Left kidney (tissue), 1 donor: ENCODE measurements at regions not wholly inside any gene's neighbourhood (a gene's known extent, or its start where the extent isn't known, plus 50 kb on each side); places are given as distances from the start of the nearest gene placed in this dataset.
"Not testable (repeated sequence)": the region's sequence is repeated elsewhere in the genome, so short reads cannot be mapped to it uniquely, and the experiment has no call there.

Experiments
- DNase-seq: peaks from one replicate; pipeline ENCODE4 v3.0.0-alpha.2; 2013

DNA sequence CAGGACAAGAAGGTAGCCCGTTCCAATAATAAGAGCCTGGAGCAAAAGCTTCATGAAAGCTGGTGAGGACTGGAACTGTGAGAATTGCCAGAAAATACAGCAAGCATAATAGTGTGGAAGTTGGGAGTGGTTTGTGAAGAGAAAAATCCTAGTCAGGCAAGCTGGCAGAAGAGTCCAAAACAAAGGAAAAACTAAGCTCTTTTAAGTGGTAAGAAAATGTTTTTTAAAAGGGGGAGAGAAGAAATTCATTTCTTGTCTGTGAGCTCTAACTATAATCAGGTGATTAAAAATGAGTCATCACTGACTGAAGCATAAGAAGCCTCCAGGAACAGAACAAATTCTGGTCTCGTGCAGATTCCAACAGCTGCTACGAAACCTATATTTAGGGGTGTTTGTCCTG, 102.6 kb downstream of the CAAP1 start:
- no peak for DNase-seq

DNA sequence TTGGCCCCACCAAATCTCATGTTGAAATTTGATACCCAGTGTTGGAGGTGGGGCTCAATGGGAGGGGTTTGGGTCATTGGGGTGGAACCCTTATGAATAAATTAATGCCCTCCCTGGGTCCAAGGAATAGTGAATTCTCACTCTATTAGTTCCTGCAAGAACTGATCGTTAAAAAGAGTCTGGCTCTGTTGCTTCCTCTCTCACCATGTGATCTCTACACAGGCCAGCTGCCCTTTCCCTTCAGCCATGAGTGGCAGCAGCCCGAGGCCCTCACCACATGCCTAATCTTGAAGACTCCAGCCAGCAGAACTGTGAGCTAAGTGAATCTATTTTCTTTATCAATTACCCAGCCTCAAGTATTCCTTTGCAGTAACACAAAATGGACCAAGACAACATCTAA, 106.0 kb downstream of the CAAP1 start:
- DNase-seq: no peak

DNA sequence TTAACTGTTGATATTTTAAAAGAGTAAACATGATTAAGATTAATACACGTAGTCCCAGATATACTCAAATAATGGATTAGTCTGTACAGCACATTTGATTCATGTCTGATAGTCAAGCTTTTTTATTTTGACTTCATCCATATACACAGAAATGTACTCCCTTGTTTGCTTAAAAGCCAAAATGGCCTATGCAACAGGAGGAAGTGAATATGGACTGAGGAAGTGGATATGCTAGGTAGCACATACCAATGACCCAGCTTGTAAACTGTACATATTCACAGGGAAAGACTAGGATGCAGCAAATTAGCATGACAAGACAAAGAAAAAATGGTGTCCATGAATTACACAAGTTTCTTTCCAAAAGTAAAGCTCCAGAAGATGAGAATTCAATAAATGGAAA, 109.7 kb downstream of the CAAP1 start:
- DNase-seq: no peak

DNA sequence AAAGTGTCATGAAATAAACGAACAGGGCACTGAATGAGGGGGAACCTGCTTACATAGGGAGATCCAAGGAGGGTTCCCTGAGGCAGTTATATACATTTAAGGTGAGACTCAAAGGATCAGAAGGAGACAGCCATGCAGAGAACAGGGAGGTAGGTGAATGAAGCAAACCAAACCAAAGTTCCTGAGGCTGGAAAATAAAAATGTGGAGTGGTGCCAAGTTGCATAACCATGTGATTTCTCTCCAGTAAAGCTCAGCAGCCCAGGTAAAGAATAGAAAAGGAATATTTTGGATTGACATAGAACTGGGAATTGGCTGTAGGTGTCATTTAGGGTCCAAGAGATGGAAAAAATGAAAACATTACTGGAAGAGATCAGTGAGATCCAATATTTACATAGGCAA, 110.7 kb downstream of the CAAP1 start:
- DNase-seq: no peak

DNA sequence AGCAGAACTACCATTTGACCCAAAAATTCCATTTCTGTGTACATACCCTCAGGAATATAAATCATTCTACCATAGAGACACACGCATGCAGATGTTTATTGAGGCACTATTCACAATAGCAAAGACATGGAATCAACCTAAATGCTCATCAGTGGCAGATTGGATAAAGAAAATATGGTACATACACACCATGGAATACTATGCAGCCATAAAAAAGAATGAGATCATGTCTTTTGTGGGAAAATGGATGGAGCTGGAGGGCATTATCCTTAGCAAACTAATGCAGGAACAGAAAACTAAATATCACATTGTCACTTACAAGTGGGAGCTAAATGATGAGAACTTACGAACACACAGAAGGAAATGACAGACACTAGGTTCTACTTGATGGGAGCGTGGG, 112.3 kb downstream of the CAAP1 start:
- DNase-seq: not testable (repeated sequence)

DNA sequence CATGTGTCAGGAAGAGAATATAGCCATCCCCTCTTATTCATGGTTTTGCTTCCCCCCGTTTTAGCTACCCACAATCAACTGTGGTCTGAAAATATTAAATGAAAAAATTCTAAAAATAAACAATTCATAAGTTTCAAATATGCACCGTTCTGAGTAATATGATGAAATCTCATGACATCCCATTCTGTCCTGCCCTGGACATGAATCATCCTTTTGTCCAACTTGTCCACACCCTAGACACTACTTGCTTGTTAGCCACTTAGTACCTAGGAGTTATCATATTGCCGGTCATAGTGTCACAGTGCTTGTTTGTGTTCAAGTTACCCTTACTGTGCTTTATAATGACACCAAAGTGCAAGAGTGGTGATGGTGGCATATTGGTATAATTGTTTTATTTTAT, 113.5 kb downstream of the CAAP1 start:
- no peak for DNase-seq

DNA sequence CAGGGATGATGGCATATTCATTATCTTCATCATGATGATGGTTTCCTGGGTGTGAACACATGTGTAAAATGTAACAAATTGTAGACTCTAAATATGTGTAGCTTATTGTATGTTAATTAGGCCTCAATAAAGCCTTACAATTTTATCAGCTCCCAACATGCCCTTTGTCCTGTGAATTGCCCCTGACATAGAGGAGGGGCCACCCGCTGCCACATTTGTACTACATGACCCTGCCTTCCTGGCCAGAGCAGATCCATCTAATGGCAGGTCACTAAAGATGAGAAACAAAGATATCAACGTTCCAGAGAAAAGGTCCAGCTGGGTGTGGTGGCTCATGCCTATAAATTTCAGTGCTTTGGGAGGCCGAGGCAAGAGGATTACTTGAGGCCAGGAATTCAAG, 117.2 kb downstream of the CAAP1 start:
- no peak for DNase-seq

DNA sequence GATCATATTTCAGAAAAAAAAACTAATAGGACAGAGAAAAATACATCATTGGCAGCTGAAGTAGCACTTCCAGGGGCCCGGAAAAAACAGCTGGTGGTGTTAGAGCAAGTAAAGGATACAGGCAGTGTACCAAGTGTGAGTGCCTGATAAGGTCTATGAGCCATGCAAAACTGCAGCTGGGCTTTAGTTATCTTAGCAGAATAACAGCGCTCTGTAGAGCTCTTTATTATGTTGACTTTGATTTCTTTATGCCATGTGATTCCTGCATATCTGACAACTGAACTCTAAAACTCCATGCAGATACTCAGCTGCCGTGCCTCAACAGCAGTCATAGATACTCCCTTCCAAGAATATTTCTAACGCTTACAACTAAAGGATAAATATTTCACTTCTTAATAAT, 119.5 kb downstream of the CAAP1 start:
- DNase-seq: no peak

DNA sequence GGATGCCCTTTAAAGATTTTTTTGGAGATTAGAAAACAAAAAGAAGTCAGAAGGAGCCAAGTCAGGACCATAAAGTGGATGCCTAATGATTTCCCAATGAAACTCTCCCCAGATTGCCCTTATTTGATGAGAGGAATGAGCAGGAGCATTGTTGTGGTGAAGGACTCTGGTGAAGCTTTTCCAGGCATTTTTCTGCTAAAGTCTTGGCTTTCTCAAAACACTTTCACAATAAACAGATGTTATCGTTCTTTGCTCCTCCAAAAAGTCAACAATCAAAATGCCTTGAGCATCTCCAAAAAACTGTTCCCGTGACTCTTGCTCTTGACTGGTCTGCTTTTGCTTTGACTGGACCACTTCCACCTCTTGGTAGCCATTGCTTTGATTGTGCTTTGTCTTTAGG, 121.8 kb downstream of the CAAP1 start:
- no peak for DNase-seq

DNA sequence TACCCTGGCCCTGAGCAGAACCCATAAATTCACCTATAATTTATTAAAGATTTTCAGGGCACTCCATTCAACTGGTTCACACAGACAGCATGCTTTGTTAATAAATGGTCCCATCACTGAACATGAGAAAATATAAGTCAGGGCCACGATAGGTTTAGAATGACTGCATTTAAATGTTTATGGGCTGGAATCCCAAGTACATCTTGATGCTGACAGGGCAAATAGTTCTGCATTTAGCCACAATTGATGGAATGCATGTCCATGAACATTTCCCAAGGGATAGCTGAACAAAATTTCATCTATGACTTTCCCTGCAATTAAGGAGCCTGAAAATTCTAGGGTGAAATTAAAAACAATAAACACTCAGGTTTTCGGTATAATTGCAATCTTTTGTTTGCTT, 124.5 kb downstream of the CAAP1 start:
- DNase-seq: no peak

DNA sequence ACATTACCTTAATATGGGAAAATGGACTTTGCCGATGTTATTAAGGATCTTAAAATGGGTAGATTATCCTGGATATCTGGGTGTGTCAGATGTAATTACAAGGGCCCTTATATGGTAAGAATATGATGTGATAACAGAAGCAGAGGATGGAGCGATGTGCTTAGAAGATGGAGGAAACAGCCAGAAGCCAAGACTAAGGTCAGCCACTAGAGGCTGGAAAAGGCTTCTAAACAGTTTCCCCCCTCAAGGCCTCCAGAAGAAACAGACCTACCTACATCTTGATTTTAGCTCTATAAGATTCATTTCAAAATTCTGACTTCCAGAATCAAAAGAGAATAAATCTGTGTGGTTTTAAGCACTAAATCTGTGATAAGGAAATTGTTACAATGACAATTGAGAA, 131.9 kb downstream of the CAAP1 start:
- no peak for DNase-seq

DNA sequence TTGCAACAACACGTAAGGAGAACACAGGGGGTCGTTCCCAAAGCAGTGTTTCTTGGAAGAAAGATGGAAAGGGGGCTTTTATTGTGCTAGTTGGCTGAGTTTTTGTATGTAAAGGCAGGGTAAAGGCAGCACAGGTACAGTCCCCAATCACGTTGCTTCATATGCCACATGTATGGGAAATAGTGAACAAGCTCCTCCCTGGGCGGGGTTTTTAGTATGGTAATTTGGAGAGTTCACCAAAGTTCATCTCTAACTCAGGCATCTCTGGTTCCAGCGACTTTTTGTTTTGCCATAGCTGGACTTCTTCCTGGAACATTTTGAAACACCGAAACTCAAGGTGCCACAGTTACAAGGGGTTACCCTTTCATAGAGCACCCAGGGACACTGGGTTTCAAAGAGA, 133.9 kb downstream of the CAAP1 start:
- no peak for DNase-seq

DNA sequence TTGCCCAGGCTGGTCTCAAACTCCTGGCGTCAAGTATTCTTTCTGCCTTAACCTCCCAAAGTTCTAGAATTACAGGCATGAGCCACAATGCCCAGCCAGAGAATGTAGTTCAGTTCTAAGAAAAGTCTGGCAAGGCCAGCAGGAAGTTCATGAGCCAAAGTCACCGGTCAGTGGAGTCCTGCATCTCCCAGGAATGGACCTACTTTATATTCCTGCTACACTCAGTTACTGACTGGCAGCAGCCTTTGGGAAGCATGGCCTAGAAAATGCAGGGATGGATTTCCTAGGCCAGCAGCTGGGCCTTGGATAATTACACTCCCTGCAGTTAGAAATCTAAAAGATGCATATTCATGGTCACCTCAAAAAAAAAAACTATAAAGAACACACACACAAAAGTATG, 135.7 kb downstream of the CAAP1 start:
- DNase-seq: no peak

DNA sequence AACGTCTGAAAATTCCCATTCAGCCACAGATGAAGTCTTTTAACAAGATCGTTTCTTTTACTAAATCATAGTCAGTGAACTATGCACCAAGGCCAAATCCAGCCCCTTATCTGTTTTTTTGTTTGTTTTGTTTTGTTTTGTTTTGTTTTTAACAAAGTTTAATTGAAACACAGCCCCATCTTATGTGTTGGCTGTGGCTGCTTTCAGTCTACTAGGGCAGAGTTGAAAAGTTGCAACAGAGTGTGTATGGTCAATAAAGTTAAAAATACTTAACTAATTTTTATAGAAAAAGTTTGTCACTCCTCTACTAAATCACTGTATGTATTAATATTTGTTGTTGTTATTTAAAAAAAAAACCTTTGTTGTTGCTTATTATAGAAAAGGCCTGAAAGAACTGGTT, 137.1 kb downstream of the CAAP1 start:
- no peak for DNase-seq

DNA sequence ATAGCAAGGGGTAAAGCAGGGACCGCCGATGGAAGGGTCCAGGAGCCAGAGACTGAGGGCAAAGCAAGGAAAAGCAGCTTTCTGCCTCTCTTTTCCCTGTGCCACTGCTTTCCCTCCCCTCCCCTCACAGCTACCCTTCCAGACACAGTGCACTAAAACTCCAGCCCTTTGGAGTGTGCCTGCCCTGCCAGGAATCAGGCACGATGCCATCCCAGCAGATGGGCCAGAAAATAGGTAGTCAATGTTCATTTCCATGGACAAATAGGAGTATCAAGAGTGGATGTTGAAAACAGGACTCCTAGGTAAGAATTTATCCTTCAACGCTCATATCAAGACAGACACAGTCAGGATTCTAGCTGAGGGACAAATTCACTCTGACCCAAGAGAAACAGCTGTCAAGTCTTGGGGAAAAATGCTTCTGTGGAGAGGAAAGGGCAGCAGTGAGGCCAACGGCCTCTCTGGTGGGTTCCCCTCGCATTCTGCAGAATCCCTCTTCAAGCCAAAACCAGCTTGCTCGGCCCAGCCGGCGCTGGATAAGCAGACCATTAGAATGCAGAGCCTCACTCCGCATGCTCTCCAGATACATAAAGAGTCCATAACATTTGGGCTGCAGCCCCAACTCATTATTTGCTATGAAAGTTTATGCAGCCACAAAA, 138.0 kb downstream of the CAAP1 start:
- no peak for DNase-seq

DNA sequence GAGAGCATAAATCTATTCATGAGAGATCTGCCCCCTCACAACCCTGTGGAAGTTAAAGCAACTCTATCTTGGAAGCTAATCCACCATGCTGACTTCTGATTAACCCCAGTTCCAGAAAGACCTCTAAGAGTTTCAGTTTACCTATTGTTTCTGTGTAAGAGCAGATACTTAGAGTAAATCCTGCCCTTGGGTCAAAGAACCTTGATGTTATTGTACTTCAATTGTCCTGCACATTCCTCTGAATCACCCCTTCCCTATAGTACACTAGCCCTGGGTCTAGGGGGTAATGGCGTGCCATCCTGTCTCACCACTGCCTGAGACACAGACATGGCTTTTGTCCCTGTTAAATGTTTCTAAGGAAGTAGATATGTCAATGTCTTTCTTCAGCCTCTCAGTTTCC, 138.6 kb downstream of the CAAP1 start:
- DNase-seq: no peak

DNA sequence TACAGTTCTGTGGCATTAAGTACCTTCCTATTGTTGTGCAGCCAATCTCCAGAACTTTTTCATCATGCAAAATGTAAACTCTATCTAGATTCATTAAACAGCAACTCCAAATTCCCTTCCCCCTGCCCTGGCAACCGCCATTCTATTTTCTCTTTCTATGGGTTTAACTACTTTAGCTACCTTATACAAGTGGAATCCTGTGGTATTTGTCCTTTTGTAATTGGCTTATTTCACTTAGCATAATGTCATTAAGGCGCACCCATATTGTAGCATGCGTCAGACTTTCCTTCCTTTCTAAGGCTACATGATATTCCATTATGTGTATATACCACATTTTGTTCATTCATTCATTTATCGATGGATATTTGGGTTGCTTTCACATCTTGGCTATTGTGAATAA, 142.4 kb downstream of the CAAP1 start:
- no peak for DNase-seq

DNA sequence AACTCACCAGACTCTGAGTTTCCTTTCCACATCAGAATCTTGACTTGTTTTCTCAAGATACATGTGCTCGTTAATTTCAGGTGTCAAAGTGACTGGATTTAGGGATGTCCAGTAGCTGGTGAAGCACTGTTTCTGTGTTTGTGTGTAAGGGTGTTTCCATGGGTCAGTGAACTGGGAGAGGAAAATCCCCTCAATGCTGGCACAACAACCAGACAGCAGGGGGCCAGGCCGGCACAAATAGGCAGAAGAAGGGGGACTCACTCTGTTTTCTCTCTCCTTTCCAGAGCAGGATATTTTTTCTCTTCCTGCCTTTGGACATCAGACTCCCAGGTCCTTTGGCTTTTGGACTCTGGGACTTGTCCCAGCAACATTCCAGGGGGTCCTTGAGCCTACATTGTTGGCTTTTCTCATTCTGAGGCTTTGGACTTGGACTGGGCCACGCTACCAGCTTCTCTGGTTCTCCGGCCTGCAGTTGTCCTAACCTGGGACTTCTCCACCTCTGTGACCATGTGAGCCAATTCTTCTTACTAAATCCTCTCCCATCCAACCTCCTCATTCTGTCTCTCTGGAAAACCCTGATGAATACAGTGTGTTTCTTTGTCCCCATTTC, 144.0 kb downstream of the CAAP1 start:
- no peak for DNase-seq

DNA sequence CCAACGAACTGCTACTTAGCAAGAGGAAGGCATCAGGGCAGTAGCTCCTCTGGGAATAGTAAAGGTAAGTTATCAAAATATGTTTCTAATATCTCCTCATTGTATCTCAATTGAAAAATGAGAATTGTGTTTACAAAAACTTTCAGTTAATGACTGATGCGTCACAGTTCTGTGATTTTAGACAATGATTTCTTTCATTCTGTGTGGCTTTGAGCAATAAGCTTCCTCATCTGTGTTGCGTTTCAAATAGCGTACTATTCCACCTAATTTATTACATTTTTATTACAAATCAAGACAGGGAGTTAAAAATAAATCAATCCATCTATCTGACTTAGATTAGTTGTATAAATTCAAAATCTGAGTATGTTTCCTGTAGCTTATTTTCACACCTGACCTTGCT, 145.0 kb downstream of the CAAP1 start:
- DNase-seq: no peak

DNA sequence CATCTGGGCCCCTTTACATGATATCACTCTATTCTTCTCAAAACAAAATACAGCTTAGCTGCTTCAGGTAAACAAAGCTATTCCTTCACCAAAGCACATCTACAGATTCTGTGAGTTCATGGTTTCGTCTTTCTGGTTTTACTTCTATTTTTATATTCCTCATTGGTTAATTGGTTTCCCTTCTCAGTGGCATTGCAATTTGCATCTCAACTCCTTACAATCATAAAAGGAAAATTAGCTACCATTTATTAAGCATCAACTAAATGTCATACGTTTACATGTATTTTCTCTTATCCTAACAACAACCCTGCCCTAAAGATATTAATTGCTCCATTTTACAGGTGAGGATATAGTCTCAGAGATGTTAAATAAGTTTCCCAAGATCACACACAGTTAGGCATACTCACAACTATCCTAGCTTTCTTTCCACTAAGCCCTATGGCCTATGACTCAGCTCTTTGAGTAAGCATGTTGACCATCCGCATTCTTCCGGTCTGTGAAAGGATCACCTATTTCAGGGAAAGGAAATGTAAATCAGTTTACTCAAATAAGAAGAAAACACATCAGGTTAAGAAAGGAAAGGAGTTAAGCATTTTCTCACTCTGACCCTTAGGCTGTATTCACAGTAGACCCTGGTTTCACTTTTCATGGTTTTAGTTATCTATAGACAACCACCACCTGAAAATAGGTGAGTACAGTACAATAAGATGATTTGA, 146.1 kb downstream of the CAAP1 start:
- DNase-seq: no peak

DNA sequence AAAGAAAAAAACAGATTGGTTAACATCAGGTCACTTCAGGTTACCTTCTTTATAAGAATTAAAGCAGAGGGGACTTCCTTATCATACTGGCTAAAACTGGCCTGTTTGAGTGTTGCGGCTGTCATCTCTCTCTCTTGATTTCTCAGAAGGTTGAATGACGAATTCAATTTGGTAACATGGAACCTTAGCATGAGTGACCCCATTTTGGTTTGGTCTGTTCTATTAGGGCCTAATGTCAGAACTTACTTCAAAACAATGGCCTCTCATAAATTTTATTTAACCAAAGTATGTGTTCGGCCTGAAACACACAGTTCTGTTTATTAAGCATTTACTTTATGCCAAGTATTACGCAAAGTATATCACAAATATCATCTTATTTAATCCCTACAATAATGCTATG, 147.5 kb downstream of the CAAP1 start:
- no peak for DNase-seq

DNA sequence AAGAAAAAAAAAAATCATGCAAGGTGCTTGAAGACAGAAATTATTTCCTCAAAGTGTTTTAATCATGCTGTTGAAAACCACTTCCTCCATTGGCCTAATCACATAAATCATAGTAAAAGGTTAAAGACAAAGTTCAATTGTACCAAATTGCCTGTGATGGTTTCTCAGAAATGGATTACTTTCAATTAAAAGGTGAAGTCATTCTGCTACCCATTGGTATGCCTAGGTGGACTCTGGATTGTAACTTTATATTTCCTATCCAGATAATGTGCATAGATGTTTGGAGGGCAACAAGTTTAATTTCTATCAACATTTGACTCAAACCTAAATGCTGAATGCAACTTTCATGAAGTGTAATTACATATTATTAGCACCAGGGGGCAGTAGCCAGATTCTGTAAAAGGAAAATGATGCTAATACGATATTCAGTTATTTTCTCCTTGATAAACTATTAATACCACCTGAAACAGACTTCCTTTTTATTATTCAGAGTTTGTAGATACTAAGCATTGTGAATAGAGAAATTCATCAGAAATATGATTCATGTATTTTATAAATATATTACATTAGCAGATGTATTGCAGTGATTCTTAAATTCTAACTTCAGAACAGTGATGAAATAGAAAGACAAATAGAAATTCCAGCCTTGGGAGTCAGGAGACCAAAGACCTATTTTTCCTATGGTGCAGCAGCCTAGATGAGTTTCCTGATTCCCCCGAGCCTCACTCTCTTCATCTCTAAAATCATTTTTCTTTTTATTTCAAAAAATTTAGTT, 148.2 kb downstream of the CAAP1 start:
- no peak for DNase-seq

DNA sequence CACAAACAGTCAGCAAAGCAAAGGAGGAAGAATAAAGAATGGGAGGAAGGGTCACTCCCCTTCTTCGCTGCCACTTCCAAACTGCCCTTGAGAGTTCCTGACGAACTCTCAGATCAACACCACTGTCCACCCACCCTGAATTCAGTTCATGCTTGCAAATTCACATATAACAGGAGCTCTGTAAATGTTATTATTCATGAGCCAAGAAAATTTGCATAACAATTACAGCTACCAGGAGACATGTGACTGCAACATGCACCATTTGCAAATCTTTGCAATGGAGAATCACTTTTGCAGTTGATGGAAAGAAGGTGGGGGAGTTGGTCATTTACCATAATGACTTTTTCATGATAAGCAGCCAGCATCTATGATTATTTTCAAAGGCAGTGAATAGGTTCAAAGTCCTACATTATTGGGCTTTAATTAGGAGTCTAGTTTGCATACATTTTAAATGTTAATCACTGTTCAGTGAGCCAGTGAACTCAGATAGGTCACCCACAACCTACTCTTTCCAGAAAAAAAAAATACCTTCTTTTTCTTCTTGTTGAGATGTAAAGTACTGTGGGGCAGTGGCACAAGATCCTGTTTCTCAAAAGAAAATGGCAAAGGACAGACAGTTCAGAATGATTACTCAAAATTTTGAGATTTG, 149.7 kb downstream of the CAAP1 start:
- no peak for DNase-seq
